HG02623 (cell line): ENCODE measurements at regions not wholly inside any gene's neighbourhood (a gene's known extent, or its start where the extent isn't known, plus 50 kb on each side); places are given as distances from the start of the nearest gene placed in this dataset.

ENCODE experiments used
- ATAC-seq: cut with Tn5 transposase; IDR thresholded peaks from one replicate; pipeline ENCODE4 v1.9.1; 2021; ENCODE audit warnings: moderate library complexity; ENCODE audit not compliant: unreplicated experiment

- ATAC-seq: no peak
Observed at GRCh38 chr20:40547483-40548091, 141.4 kb downstream of the MAFB start.

DNA sequence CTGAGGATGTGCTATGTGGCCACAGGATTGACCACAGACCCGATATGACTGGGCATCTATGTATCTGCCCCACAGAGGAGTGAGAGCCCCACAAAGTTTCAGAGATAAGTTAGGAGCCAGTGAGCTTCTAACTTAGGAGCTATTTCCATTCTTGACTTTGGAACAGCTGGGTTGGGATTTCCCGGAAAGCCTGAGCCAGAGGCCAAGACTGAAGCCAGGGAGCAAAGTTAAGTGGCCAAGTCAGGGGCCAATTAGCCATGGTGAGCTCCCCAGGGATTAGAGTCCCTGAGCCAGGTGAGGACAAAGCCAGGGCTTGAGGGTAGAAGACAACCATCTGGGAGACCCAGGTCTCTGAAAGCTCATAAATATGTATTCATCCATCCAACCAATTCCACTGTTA, 143.6 kb downstream of the MAFB start:
- no peak for ATAC-seq

DNA sequence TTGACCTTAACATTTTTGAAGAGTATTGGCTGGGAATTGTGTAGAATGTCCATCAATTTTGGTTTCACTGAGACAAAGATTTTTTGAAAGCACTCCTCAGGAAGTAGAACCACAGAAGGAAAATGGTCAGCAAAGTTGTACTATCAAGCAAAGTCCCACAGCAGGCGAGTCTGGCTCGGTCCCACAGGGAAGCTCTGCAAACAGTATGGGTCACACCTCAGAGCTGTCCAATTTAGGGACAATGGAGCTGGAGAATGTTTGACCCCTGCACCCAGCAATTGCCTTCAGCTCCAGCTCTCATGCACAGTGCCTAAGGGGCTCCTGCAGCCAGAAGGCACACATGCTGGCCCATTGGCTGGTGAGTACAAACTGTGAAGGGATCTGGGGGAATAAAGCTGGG, 147.0 kb downstream of the MAFB start:
- ATAC-seq: no peak

- ATAC-seq: no peak
Observed at GRCh38 chr20:40540166-40540565, 148.9 kb downstream of the MAFB start.

- no peak for ATAC-seq
Observed at GRCh38 chr20:40538131-40538530, 150.9 kb downstream of the MAFB start.

GRCh38 chr20:40536808-40537207, 152.2 kb downstream of the MAFB start:
- no peak for ATAC-seq

DNA sequence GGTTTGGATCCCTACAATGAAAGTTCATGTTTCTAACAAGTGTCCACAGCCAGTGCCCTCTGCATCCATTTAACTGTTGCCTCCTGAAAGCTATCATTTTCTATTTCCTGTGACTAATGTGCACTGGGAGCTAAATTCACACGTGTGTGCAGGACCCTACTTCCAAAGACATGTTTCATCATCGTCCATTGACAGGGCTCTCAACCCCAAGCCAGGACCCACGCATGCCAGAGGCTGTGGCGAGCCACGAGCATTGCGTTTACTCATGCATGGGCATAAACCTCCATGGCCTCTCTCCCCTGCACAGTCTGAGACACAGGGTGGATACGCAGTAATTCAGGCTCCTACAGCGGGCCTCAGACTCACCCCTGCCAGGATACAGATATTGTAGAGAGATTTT, 153.2 kb downstream of the MAFB start:
- no peak for ATAC-seq

- ATAC-seq: no peak
Observed at GRCh38 chr20:40532103-40532502, 156.9 kb downstream of the MAFB start.

GRCh38 chr20:40525351-40525750, 163.7 kb downstream of the MAFB start:
- ATAC-seq: no peak

GRCh38 chr20:40524071-40524470, 165.0 kb downstream of the MAFB start:
- no peak for ATAC-seq

GRCh38 chr20:40522405-40522804, 166.6 kb downstream of the MAFB start:
- ATAC-seq: no peak

GRCh38 chr20:40521962-40522361, 167.1 kb downstream of the MAFB start:
- ATAC-seq: no peak

DNA sequence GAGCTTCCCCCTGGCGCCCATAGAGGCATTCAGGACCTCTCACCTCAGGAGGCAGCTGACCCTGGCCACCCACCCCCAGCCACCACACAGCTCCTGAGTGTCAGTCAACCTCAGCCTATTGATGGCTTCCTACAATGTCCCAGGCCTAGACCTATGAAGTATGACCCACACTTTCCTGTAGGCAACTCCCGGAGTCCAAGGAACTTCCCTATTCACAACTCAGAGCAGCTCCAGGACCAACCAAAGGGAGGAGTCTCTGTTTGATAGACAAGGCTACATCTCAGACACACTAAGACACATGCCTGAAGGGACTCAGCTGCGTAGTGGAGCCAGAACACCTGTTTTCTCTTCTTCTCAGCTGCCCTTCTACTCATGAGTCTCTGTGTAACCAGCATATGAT, 169.1 kb downstream of the MAFB start:
- ATAC-seq: no peak

- no peak for ATAC-seq
Observed at GRCh38 chr20:40512994-40513393, 176.0 kb downstream of the MAFB start.

GRCh38 chr20:40512591-40512990, 176.4 kb downstream of the MAFB start:
- ATAC-seq: no peak

DNA sequence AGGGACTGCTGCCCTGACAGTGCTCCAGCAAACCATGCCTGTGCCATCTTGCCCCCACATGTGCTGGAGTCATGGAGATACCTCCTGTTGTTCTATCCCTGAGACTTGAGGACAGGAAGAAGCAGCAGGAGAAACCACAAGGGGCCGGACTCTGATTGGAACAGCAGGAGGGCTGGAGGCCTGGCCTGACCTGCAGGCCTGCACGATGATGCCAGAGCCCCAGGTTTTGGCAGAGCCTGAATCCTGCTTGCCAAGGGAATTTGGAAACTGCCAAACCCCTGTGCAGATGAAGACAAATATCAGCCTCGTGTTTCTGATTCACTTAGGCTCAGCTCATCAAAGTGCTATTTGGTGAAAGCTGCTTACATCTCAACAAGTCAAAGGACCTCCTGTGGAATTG, 177.6 kb downstream of the MAFB start:
- ATAC-seq: no peak

- no peak for ATAC-seq
Observed at GRCh38 chr20:40510622-40511021, 178.4 kb downstream of the MAFB start.

DNA sequence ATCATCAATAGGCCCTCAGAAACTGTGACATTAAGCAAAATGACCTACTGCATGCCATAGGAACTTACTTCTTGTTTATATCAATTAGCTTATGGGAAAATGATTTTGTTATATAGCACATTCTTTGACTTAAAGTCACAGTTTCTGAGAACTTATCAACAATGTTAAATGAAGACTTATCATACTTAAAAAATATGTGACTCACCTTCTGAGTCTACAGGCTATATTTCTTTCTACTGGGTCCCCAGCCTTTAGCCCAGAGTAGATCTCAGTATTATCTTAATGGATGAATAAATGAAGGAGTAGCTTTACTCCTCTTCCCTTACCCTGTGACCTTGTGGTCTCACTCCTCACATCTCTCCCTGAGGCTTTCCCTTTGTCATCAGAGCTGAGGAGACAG, 180.2 kb downstream of the MAFB start:
- no peak for ATAC-seq

GRCh38 chr20:40506537-40506939, 182.5 kb downstream of the MAFB start:
- ATAC-seq: no peak

DNA sequence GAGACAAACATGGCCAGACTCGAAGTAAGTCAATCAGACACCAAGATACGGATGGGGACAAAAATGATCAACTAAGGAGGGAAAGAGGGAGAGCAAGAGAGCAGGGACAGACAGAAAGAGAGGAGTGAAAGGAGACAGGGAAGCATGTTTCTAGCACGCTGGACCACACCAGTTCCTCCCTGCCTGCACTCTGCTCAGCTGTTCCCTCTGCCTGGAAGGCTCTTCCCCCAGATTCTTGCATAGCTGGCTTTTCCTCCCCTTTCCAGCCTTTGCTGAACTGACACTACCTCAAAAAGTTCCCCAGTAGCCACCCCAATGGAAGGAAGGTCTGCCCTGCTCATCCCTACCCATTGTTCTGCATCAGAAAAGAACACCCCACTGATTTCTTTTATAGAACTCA, 185.9 kb downstream of the MAFB start:
- no peak for ATAC-seq

- no peak for ATAC-seq
Observed at GRCh38 chr20:40502576-40502975, 186.5 kb downstream of the MAFB start.

GRCh38 chr20:40499391-40499790, 189.6 kb downstream of the MAFB start:
- no peak for ATAC-seq

DNA sequence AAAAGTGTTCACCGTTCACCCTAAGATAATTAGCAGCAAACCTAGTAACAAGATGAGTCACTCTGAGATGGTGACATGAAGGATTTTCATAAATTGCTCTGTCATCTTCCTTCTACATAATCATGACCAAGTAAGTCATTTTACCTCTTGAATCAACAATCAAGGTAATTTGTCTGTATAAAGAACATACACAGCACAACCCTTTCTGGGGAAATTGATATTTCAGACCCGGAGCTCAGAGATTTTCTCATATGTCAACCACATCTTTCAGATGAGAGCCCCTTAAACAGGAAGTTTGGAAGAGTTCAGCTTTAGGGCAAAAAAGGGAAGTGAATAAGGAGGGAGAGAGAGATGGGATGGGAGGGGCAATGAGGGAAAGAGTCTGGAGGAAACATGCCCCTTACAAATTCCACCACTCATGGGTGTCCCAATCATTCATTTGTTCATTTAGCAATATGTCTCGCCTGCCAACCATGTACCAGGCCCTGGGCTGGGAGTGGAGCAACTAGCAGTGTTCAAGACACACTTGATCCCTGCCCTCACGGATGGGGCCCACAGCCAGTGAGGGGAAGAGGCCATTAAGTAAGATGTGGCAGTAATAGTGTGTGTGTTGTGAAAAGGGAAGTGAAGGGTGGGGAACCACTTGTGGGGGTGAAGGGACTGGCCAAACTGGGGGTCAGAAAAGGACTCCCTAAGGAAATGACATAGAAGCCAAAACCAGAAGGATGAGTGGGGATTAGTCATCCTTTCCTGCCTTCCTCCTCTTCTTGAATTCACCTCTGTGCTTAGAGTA, 190.9 kb downstream of the MAFB start:
- ATAC-seq: no peak
